Right ventricle myocardium superior (tissue), 1 donor: ENCODE measurements at regions not wholly inside any gene's neighbourhood (a gene's known extent, or its start where the extent isn't known, plus 50 kb on each side); places are given as distances from the start of the nearest gene placed in this dataset.
A peak's percentile ranks its signal among the peaks of the same experiment; 100 is the strongest.

Source experiments
- ATAC-seq: fragments of 200-7000 bp; cut with Tn5 transposase; one replicate; pipeline ENCODE4 v1.9.1; 2020; ENCODE audit warnings: mild to moderate bottlenecking; ENCODE audit not compliant: poor library complexity
- DNase-seq: peaks from one replicate; pipeline ENCODE4 v3.0.0-alpha.2; 2020
- intact Hi-C: fragments of 100-400 bp; cut with DNase I; formaldehyde crosslinking; loops from one replicate; pipeline ENCODE4 v1.11.2; 2022
- donor health status: DM: no; HTN: yes; CAD: no; lungs with severe emphysema.

DNA sequence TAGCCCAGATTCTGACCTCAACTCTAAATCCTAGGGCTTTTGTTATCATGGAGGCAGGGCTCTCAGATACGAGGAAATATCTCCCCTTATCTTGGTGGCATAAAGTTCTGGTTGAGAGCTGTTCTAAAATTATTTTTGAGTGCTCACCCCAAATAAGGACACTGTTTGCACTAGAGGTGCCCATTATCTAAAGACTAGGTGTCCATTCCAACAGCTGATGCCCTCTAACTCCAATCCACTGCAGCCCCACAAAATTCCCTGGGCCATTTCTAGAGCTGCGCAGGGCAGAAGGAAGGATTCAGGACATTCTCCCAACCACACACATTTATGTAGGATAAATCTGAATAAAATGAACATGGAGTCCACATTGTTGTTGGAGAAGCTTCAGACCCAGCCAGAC, 301.9 kb downstream of the FGFR2 start:
- intact Hi-C loops: no loop called here
- ATAC-seq (no peak), DNase-seq (no peak)

DNA sequence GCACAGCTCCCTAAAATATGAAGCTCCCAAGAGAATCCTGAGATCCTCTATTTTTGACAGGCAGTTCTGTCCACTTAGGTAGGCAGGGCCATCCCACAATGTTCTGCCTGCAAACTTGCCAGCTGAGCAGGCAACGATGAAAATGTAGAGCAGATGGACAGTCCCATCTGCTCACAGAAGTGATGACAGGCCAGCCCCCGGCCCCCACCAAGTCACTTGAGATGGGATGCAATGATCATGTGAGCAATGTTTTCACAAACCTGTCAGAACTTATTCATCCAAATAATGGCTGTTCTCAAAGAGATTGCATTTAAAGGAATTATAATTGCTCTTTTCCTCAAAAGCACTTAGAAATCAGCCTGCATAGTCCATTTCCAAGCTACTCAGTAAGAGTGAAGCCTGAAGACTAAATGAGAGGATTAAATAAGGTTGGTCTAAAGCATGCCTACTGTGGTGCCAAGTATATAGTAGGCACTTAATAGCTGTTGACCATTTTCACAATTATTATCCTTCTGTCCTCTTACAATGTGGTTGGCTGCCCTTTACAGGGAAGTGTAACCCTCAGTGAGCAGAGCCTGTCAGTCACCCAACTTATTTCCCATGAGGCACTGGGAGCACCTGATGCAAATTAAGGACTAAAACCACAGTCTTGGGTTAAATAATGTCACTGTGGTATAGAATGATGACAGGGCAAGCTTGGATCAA, 301.2 kb downstream of the FGFR2 start:
- DNase-seq (no peak), ATAC-seq (no peak)
- intact Hi-C loops: no loop called here

DNA sequence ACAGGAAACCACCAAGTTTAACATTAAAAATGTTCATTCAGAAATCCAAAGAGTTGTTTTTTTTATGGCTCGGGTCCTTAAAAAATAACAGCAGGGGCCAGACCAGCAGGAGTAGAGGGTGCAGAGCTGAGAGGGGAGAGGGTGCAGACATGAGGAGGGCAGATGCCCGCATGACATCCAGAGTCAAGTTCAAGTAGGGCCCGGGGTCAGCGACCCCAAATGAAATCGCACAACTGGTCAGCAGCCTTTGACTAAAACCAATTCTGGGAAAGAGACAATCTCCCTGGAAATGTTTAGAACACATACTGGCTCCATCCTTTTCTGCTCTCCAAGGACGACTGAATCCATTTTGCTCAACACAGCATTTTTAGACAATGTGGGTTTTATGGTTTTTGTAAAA, 297.5 kb downstream of the FGFR2 start:
- intact Hi-C loops: no loop called here
- ATAC-seq (no peak), DNase-seq (no peak)

DNA sequence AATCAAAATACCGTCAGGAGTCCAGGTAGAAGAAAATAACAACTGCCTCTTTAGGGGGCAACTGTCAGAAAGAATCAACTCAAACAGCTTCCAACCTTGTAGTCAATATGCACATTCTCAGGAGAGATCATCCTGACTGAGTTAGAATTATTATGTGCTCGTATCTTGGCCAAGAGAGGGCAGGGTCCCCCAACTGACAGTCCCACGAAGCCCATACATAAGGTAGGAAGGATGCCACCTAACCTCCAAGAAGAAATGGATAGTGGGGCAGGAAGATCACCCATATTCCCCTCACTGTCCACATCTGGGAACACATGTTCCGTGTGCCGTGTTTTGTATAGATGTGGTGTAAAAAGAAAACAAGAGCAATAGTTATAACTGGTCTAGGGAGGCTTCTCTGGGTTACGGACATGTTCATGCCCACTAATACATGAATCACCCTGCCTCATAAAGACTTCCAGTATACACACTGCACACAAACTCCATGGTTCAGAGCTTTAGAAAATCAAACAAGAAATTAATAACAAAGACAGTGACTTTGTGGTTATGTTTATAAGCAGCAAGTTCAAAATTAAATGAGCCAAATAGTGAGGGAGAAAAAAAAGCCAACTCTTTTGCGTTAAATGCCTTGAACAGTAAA, 295.6 kb downstream of the FGFR2 start:
- intact Hi-C loops: no loop called here
- no peak for DNase-seq
- ATAC-seq: no peak

DNA sequence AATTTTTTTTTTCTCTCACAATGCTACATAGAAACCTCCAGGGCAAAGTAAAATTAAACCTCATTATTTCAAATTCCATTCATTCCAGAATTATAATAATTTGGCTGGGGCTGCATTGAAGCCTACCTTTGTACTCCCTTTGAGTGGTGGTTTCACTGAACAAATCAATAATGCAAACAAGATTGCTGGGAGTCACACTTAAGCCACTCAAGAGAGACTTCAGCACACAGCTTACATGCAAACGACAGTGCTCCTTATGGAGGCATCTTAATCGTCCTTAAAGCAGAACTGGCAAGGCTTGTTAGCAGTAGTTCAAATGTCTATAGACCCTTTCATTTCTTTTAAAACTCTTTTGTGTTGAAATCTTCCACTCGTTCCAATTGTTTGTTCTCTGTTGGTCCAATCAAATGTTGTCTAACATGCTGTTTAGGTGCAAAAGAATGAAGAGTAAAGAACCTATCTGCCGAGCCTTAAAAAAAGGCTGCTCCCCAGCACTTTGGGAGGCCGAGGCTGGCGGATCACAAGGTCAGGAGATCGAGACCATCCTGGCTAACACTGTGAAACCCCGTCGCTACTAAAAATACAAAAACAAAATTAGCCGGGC, 294.9 kb downstream of the FGFR2 start:
- ATAC-seq (no peak), DNase-seq (no peak)
- intact Hi-C loops: no loop called here

DNA sequence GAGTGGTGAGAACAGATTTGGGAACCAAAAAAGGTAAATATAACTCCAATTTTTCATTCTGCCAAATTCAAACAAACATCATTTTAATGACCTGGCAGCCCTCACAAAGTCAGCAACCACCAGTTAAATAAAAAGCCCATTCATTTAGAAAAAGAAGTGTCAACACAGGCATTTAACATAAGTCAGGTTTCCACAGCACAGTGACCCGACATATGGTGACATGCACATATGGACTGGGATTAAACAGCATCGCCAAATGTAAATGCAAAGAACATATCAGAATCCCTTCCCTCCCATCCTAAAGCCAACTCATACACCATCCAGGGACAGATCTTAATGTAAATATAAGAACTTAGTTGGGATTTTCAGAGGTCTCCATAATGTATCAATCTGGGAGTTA, 293.2 kb downstream of the FGFR2 start:
- no peak for DNase-seq
- intact Hi-C loops: no loop called here
- ATAC-seq: no peak

DNA sequence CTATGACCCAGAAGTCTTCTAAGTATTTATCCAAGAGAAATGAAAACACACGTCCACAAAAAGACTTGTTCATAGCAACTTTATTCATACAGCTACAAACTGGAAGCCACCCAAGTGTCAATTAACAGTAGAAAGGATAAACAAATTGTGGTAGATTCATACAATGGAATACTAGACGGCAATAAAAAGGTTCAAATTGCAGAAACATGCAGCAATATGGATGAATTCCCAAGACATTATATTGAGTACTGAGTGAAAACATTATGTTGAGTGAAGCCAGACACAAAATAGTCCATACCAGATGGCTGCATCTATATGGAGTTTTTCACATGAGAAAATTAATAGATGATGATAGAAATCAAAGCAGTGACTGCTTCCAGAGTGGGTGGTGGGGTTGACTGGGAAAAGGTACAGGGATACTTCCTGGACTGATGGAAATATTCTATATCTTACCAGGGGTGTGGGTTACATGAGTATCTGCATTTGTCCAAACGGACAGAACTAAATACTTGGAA, 292.0 kb downstream of the FGFR2 start:
- DNase-seq: no peak
- intact Hi-C loops: no loop called here
- ATAC-seq: no peak

DNA sequence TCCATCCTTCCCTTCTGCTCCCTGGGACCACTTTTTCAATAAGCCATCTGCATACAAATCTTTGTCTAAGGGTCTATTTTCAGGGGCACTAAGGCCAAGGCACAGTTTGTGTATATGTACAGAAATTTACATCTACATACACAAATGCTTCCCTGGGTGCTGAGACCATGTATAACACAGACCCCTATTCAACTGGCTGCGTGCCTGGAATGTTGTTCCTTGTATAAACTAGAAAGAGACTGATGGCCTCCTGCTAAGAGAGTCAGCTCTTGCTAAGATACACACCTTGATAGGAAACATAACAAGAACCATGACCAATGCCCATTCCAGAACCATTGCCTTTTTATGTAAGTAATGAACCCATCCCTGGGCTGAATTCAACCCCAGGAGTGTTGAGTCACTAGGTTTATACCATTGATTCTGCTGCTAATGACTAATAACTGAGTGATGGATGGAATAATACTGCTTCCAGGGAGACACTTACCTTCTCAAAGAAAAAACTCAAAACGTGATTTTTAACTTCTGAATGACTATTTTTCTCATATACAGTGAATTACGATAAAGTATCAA, 290.7 kb downstream of the FGFR2 start:
- DNase-seq (no peak), ATAC-seq (no peak)
- intact Hi-C loops: no loop called here

DNA sequence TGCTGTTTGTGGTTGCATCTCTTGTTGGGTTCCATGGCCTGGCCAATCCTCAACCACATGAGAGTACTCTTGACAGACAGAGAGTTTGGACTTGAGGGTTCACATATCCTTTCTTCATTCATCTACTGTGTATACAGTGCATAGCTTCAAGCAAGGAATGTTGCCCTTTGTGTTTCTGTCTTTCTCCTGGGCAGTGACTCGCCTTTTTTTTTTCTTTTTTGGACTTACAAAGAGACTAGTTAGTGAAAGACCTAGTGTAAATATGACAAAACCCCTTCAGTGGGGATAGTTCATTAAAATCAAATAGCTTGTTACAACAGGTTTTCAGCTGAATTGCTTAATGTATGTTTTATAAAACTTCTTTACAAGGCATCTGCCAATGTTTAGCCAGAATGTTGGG, 290.2 kb downstream of the FGFR2 start:
- DNase-seq: no peak
- intact Hi-C loops: no loop called here
- ATAC-seq: no peak

DNA sequence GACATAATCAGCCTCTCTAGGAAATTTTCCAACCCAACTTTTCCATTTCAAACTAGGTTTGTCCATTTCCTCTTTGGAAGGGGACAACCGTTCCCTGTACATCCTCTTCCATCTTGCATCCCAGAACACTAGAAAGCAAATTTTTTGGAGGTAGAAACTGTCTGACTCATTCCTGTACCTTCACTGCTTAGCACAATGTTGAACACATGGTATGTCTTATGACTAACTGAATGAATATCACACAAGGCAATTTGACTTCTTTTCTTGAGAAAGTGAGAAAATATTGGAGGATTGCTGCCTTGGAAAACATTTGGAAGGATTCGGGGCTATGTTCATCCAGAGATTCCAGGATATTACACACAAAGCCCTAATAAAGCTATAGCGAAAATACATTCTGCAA, 289.1 kb downstream of the FGFR2 start:
- DNase-seq (no peak), ATAC-seq (no peak)
- intact Hi-C loops: no loop called here

DNA sequence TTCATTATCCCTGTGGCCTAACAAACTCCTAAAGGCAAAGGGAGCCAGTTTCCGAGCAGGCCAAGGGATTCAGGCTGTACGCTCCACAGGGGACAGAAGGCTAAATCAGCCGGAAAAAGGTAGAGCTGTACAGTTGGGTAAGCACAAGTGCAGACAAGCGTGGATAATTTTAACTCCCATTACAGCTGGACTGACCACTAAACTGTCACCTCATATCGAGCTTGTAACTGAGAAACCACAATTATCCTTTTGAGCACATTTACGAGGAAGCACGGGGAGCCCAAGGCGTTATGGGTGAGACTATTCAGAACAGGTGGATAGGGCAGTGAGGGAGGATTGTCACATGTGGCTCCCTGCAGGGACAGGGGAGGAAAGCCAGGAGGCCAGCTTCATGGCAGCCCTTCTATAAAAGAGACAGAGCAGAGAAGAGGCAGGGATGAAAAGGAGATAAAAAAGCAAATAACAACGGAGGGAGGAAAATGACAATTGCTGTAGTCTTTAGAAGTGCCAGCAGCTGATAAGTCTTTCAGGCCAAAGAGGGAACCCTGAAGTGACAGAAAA, 288.0 kb downstream of the FGFR2 start:
- ATAC-seq: no peak
- no peak for DNase-seq
- intact Hi-C loops: no loop called here

DNA sequence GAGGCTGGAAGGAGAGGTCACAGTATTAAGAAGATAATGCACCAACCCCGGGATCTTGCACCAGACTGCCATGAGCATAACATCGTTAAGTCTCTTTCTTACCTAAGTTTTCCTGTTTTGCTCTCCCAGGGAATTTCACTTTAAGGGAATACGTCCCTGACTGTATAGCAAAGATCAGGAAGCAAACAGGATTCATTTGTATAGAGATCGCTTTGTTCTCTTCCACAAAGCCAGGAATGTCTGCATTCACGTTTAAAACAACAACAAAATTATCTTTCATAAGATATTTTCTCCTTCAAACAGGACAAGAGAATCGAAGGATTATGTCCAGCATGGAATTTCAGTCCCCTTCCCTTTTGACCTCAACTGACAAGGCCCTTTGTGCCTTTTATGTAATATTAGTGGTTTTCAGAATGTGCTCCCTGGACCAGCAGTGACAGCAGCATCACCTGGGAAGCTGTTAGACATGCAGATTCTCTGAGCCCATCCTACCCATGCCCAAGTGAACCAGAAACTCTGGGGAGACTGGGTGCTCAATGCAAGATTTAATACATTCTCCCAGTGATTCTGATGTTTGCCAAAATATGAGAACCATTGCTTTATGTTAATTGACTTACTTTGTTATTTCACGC, 286.3 kb downstream of the FGFR2 start:
- no peak for ATAC-seq

DNA sequence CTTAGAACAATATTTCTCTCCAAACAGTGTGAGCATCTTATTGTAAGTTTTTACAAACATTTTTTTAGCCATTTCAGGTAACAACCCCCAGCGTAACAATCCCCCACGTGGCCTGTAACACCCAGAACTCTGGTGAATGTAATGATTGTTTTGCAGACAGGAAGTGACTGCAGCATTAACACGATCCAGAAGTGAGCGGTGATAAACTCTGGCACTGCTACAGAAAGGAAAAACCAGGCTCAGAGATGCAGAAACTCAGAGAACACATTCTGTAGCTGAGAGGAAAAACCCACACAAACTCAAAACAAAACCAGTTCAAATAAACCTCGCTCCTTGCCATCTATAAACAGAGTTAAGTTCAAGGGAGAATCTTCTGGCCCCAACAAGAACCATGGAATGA, 285.7 kb downstream of the FGFR2 start:
- intact Hi-C loops: no loop called here
- no peak for DNase-seq
- peak; percentile 18 for ATAC-seq

More for the DNA sequence above, 286.3 kb downstream of the FGFR2 start:
- no peak for DNase-seq
- intact Hi-C loops: no loop called here

DNA sequence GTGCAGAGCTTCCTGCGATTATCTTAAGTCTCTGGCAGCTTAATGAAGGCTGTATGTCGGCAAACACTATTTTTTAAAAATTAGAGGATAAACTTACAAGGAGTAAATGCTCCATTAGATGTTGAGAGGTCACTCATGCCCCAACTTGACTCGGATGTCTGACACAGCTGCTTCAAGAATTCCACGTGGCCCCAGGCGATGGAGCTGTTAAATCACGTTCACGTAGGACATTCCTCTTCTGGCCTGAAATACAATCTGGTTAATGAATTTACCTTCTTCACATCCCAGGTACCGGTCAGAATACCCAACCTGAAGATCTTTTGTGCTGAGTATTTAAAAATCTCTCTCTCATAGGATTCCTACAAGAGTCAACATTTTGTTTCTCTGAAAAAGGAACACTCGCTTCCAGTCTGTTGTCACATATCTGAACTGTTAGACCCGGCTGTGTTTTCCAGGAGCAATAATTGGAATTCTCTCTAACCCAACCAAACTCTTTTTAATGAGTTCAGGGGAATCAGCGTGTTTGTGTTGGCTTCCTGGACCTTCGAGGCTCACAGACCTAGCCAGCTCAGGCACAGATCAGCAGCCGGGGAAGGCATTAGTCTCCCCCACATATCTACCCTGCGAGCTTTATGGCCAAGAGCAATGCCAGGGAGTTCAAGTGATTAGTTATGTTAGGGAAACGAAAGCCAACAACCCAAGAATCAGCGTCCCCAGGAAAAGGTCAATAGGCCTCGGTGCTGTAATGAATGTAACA, 284.9 kb downstream of the FGFR2 start:
- no peak for DNase-seq
- intact Hi-C loops: no loop called here
- ATAC-seq: no peak

DNA sequence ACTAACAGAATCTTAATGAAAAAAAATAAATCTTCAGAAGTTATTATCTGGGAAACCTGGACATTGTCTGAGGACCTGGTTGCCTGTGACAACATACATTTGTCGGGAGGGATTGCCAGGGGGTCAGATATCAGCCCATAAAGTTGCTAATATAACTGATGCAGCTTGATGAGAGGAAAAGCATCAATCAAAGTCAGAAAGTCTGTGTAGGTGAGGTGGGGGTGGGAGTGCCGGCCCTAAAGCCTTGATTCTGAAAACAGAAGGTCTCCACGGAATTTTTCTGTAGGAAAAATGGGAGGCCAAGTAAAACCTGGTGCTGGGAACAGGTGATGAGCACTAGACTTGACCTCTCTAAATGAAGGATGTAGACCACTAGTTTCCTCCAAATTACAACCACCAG, 281.8 kb downstream of the FGFR2 start:
- DNase-seq: no peak
- ATAC-seq: no peak
- intact Hi-C loops: no loop called here

DNA sequence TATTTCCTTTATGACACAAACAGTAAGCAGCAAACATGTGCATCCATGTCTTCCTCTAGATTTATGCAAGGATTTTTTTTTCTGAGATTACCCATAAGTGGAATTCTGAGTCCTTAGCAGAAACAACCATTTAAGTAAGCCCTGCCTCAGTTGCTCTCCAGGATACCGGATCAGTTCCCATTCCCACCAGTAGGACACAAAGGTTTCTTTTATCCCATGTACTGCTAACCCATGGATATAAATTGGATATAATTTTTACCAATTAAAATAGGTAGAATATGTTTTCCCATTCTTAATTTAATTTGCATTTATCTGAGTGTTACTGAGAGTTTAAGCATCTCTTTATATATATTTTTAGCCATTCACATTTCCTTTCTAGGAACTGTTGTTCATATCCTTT, 280.9 kb downstream of the FGFR2 start:
- DNase-seq (no peak), ATAC-seq (no peak)
- intact Hi-C loops: no loop called here

DNA sequence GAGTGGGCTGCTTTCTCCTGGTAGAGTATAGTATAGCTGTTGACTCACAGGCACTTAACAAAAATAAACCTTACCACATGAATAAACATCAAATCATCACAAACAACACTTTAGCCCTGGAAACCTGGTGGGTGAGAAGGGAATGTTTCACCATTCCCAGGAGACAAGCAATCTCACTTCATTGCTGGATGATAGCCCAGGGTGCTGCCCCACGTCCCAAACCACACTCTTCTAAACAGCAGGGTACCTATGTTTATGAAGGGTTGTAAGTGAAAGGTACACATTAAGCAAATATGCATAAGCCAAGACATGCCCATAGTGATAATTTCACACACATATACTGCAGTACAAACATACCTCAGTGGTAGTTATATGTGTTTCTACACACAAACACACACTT, 276.2 kb downstream of the FGFR2 start:
- intact Hi-C loops: no loop called here
- no peak for DNase-seq
- no peak for ATAC-seq

DNA sequence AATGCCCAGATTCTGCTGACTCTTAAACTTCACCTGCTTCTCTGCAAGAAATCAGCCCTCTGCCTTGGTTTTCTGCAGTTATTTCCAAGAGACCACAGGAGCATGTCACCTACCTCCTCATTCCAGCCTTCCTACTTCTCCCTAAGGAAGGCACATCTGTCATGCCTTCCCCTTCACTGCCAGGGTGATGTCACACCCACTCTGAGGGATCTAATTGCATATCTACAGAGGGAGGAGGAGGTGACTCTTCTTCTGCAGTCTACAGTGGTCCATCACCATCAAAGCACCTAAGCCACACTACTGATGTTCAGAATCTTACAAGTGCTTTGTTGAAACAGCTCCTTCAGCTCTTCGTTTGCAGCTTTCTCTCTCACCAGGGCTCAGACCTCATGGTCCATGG, 275.5 kb downstream of the FGFR2 start:
- no peak for ATAC-seq
- intact Hi-C loops: no loop called here

DNA sequence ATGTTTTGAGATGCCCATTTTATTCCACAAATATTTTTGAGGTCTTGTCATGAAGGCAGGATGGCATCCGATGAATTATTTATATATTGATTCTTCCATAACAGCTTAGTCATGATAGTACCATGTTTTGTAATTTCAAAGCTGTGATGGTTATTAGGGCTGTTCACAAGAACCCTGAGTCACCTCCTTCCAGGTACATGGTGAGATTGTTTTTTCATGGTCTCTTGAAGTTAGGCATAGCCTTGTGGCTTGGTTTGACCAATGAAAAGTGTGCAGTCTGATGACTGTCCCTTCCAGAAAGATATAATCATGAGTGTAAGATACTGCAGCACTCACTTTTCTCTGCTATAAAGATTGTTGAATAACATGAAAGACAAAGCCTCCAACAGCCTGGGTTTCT, 274.8 kb downstream of the FGFR2 start:
- ATAC-seq: no peak

More for the DNA sequence above, 275.5 kb downstream of the FGFR2 start:
- DNase-seq: no peak

More for the DNA sequence above, 274.8 kb downstream of the FGFR2 start:
- intact Hi-C loops: no loop called here
- DNase-seq: no peak
